ENCODE measurements at regions not wholly inside any gene's neighbourhood (a gene's known extent, or its start where the extent isn't known, plus 50 kb on each side); places are given as distances from the start of the nearest gene placed in this dataset.

DNA sequence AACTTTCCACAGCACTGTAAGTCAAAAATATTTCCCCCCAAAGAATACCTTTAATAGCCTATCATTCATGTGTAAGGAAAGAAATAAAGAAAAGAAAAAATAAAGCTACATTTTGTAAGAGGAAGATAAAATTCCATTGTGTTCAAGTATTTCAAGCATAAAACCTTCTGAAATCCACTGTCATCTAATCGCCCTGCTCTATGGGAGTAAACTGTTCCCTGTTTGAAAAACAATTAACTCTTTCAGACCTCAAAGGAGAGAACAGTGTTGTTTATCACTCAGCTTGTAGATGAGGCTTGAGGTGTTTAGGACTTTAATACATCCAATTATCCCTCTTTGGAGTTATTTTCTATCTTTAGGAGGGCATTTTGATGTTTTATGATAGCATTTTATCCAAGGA is 112.2 kb upstream of the REG3G start:
- no peak for DNase-seq (ENCODE audit: extremely low read depth in 1 of 11, low read depth in 9 of 11, low spot score in 4 of 11)

DNA sequence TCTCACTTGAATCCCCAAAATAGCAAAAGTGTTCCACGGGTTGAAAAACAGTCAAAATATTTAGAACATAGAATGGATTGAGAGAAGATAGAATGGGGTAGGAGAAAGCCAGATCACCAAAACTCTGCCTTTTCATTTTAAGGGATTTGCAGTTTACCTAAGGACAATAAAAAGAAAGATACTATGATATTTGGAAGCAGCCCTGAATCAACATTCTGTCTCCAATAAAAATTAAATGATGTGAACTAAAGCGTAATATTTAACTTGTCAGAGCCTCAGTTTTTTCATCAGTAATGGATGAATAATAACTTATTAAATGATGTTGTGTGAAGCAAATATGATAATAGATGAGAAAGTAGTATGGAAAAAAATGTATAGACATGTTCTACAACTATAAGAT is 100.2 kb upstream of the REG3G start:
- no peak for DNase-seq (ENCODE audit: extremely low read depth in 1 of 11, low read depth in 9 of 11, low spot score in 4 of 11)

DNA sequence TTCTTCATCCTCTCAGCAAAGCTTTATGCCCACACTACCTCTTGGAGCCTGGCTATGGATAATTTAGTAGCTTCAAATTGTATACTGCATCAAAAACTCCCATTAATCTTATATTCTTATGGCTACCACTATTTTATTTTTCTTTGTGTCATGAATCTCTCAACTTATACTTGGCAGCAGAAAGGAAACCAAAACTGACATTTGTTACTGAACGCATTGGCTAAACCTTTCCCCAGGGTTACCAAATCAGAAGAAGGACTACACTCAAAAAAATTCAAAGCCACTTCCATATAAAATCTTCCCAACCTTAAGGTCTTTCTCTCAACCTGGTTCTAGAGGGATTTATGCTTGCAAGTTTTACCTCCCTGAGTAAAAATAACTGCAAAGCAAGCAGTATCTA is 97.0 kb upstream of the REG3G start:
- no peak for DNase-seq (ENCODE audit: extremely low read depth in 1 of 11, low read depth in 9 of 11, low spot score in 4 of 11)

DNA sequence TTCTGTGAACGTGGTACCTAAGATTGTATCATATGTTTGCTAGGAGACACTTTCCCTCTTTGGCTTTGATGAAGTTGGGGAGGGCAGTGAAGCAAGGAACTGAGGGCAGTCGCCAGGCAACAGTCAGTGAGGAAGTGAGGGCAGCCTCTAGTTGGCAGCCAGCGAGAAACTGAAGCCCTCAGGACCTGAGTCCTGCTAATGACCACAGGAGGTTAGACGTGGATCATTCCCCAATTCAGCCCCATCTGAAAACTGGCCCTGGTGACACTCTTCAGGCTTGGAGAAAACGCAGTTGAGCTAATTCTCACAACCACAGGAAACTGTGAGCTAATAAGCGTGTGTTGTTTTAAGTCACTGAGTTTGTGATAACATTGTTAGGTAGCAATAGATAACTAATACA is 84.5 kb upstream of the REG3G start:
- DNase-seq (ENCODE audit: extremely low read depth in 1 of 11, low read depth in 9 of 11, low spot score in 4 of 11), result no peak

DNA sequence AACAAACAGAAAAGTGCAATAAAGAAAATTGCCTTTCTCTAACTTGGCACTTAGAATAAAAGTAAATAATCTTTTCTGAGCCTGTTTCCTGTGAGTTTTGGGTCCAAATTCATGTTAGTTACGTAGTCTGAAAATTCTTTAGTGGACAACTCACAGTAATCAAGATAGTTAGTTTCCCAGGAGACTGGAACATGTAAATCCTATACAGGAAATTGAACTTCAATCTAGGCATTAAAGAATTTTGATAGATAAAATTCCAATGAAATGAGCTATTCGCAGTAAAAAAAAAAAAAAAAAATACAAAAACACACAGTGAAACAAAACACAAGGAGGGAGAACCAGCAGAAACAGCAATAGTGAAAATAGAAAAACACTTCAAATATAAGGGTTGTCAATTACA is 83.8 kb upstream of the REG3G start:
- DNase-seq (ENCODE audit: extremely low read depth in 1 of 11, low read depth in 9 of 11, low spot score in 4 of 11), result no peak

DNA sequence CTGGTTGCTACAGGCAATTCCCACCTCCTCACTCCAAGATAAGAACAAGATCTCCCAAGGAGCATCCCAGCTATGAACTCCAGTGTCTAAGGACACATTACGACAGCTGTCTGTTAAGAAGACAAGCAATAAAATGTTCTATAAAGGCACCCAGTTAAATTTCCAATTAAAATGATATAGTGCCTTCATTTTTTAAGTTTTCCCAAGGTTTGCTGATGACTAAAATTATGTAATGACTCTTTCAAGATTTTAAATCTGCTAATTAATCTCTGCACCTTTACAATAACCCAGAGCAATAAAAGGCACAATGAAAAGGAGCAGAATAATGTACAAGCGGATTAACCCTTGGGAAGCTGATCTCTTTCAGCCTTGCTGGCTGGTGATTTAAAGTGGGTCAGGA is 61.6 kb upstream of the REG3G start:
- DNase-seq (ENCODE audit: extremely low read depth in 1 of 11, low read depth in 9 of 11, low spot score in 4 of 11), result no peak

DNA sequence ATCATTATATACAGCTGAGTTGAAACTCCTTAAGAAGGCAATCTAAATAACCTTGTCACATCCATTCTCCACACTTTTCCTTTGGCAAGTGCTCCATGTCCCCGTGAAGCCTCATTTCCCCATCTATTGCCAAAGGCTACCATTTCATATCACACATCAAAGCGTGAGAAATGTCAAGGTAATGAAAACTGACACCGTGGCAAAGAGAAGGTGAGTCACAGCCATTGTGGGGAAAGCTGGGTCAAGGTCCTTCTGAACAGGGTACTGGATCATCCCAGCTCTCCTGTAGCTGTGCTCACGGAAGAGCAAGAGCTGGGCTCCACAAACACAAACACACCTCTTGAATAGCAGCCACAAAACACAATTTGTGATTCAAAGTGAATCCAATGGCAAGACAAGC is 58.2 kb upstream of the REG3G start:
- DNase-seq (ENCODE audit: extremely low read depth in 1 of 11, low read depth in 9 of 11, low spot score in 4 of 11), result no peak

DNA sequence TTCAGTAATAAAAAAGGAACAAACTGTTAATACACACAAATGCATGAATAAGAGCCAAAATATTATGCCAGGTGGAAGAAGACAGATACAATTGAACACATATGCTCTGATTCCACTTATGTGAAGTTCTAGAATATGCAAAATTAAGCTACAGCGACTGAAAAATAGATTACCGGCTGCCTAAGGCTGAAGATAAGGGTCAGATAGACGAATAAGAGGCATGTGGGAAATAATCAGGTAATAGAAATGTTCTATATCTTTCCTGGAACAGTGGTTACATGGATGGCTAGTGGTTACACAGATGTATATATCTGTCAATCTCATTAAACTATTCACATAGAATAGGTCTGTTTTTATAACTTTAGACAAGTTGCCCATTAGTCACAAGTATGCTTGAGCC is 51.9 kb upstream of the REG3G start:
- DNase-seq (ENCODE audit: extremely low read depth in 1 of 11, low read depth in 9 of 11, low spot score in 4 of 11), result no peak
